Activated CD8-positive, alpha-beta T cell treated with anti-CD3 and anti-CD28 coated beads for 36 hours (primary cell): ENCODE measurements at regions not wholly inside any gene's neighbourhood (a gene's known extent, or its start where the extent isn't known, plus 50 kb on each side); places are given as distances from the start of the nearest gene placed in this dataset.
A peak's percentile ranks its signal among the peaks of the same experiment; 100 is the strongest.

Experiments
- ATAC-seq: fragments of 200-7000 bp; cut with Tn5 transposase; one replicate; pipeline ENCODE4 v1.10.0; 2021; ENCODE audit warnings: mild to moderate bottlenecking, moderate library complexity
- CTCF ChIA-PET: fragments of 350-600 bp; sonication (Branson Sonifier 250); formaldehyde crosslinking; loops from one replicate; lab custom pipeline; 2021; ENCODE audit warnings: antibody characterized with exemption; lab: Charles Lee
- POLR2A ChIA-PET: fragments of 350-600 bp; sonication (Branson Sonifier 250); formaldehyde crosslinking; loops from one replicate; lab custom pipeline; 2021; ENCODE audit warnings: antibody characterized with exemption; lab: Charles Lee
- DNase-seq: peaks from one replicate; pipeline ENCODE4 v3.0.0-alpha.2; 2020
- H3K27ac Mint-ChIP-seq: one replicate; pipeline ENCODE4 v1.8.0; 2021; ENCODE audit warnings: mild to moderate bottlenecking, mixed read lengths
- H3K27me3 Mint-ChIP-seq: one replicate; pipeline ENCODE4 v1.8.0; 2021; ENCODE audit warnings: mixed read lengths
- H3K36me3 Mint-ChIP-seq: one replicate; pipeline ENCODE4 v1.8.0; 2021; ENCODE audit warnings: low read depth, mixed read lengths
- H3K4me1 Mint-ChIP-seq: one replicate; pipeline ENCODE4 v1.8.0; 2021; ENCODE audit warnings: low read depth, mixed read lengths
- H3K4me3 Mint-ChIP-seq: one replicate; pipeline ENCODE4 v1.8.0; 2021; ENCODE audit warnings: mild to moderate bottlenecking, moderate library complexity, mixed read lengths
- H3K9me3 Mint-ChIP-seq: one replicate; pipeline ENCODE4 v1.8.0; 2021; ENCODE audit warnings: mixed read lengths
- CTCF ChIP-seq: fragments of 200-600 bp; IDR thresholded peaks from one replicate; pipeline ENCODE4 v1.8.0; 2022; ENCODE audit warnings: antibody characterized with exemption, mild to moderate bottlenecking
- intact Hi-C: fragments of 100-400 bp; cut with micrococcal nuclease; formaldehyde crosslinking; loops from one replicate; pipeline ENCODE4 v1.10.0; 2022

- H3K36me3 Mint-ChIP-seq: no peaks in the 10 kb centered on the region
- peaks cover 12% of the 10 kb centered on the region for H3K27me3 Mint-ChIP-seq
- intact Hi-C loops: loop anchor here (1.0 to 5.0 kb wide), 2 partner anchors 232 to 249 kb away; no protein-coding TSS in a partner anchor
- TF ChIP-seq CTCF: peak; percentile 95
- DNase-seq: peak; percentile 77
- ChIA-PET CTCF (interaction anchor here (0.6 to 9.3 kb wide), 58 partner anchors 8 to 760 kb away, joined by 3 to 245 read pairs (median 5); partner anchors contain the start of gene MBNL2), POLR2A (interaction anchor here (0.7 kb wide), 1 partner anchor 113 kb away, joined by 3 read pairs; no protein-coding TSS in a partner anchor)
- peaks cover 11% of the 10 kb centered on the region for H3K4me1 Mint-ChIP-seq
- H3K4me3 Mint-ChIP-seq: no peak overlapping the region
- ATAC-seq: peak; percentile 97
- no peaks in the 10 kb centered on the region for H3K9me3 Mint-ChIP-seq
- H3K27ac Mint-ChIP-seq: no peak overlapping the region
These were observed 112.2 kb upstream of the MBNL2 start for GRCh38 chr13:97109841-97110492.

- Mint-ChIP-seq H3K36me3 (no peaks in the 10 kb centered on the region), H3K9me3 (no peaks in the 10 kb centered on the region), H3K4me1 (peaks cover 11% of the 10 kb centered on the region), H3K4me3 (no peak overlapping the region), H3K27ac (no peak overlapping the region), H3K27me3 (peaks cover 19% of the 10 kb centered on the region)
- ChIA-PET POLR2A (no interaction called here), CTCF (interaction anchor here (0.6 to 9.3 kb wide), 19 partner anchors 11 to 457 kb away, joined by 3 to 245 read pairs (median 13); partner anchors contain the start of gene MBNL2)
- ATAC-seq (no peak), DNase-seq (no peak)
- intact Hi-C loops: loop anchor here (5.0 kb wide), 1 partner anchor 231 kb away; no protein-coding TSS in a partner anchor
- TF ChIP-seq CTCF: no peak
These were observed 111.2 kb upstream of the MBNL2 start for GRCh38 chr13:97110936-97111335.

- Mint-ChIP-seq H3K27ac (no peak overlapping the region), H3K4me1 (peaks cover 11% of the 10 kb centered on the region), H3K36me3 (no peaks in the 10 kb centered on the region), H3K4me3 (no peak overlapping the region), H3K27me3 (peaks cover 24% of the 10 kb centered on the region), H3K9me3 (no peaks in the 10 kb centered on the region)
- TF ChIP-seq CTCF: no peak
- intact Hi-C loops: loop anchor here (5.0 kb wide), 1 partner anchor 231 kb away; no protein-coding TSS in a partner anchor
- ATAC-seq (no peak), DNase-seq (no peak)
- CTCF ChIA-PET: interaction anchor here (1.1 to 9.3 kb wide), 5 partner anchors 49 to 252 kb away, joined by 3 to 245 read pairs (median 4); no protein-coding TSS in a partner anchor
- POLR2A ChIA-PET: no interaction called here
These were observed 110.4 kb upstream of the MBNL2 start for GRCh38 chr13:97111756-97112155.

- CTCF ChIA-PET: interaction anchor here (1.5 to 9.3 kb wide), 3 partner anchors 49 to 251 kb away, joined by 3 to 245 read pairs (median 109); no protein-coding TSS in a partner anchor
- ATAC-seq (no peak), DNase-seq (no peak)
- H3K27ac Mint-ChIP-seq: no peak overlapping the region
- no peaks in the 10 kb centered on the region for H3K36me3 Mint-ChIP-seq
- intact Hi-C loops: loop anchor here (5.0 kb wide), 1 partner anchor 230 kb away; no protein-coding TSS in a partner anchor
- H3K9me3 Mint-ChIP-seq: no peaks in the 10 kb centered on the region
- POLR2A ChIA-PET: no interaction called here
- no peak overlapping the region for H3K4me3 Mint-ChIP-seq
- H3K27me3 Mint-ChIP-seq: peaks cover 24% of the 10 kb centered on the region
- TF ChIP-seq CTCF: no peak
- peaks cover 11% of the 10 kb centered on the region for H3K4me1 Mint-ChIP-seq
These were observed 109.5 kb upstream of the MBNL2 start for GRCh38 chr13:97112446-97113152.
